GM12874 (cell line): ENCODE measurements at regions not wholly inside any gene's neighbourhood (a gene's known extent, or its start where the extent isn't known, plus 50 kb on each side); places are given as distances from the start of the nearest gene placed in this dataset.

Experiments
- CTCF ChIP-seq: IDR thresholded peaks from 2 replicates; pipeline ENCODE4 v1.5.1; 2011; ENCODE audit warnings: low read depth, mild to moderate bottlenecking, control low read depth, low read length, moderate library complexity; ENCODE audit not compliant: insufficient read depth

GRCh38 chr6:54041239-54041638 lies 70.0 kb upstream of the MLIP start:
- TF ChIP-seq CTCF: no peak

DNA sequence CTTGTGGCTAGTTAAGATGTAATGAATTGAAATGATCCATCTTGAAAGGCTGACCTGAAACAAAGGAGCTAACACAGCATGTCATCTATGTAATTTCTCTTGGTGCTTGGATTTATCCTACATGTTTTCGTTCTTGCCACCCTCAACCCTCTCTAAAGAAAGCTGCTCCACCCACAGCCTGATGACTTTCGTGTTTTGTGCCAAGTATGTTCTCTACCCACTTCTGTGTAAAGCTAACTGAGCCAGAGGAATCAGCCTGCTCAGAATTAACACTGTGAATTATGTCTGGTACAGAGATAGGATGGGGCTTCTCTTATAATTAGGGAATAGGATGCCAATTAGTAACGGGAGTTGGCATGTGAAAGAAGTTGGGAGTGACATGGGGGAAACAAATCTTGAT lies 67.9 kb upstream of the MLIP start:
- no peak for TF ChIP-seq CTCF

DNA sequence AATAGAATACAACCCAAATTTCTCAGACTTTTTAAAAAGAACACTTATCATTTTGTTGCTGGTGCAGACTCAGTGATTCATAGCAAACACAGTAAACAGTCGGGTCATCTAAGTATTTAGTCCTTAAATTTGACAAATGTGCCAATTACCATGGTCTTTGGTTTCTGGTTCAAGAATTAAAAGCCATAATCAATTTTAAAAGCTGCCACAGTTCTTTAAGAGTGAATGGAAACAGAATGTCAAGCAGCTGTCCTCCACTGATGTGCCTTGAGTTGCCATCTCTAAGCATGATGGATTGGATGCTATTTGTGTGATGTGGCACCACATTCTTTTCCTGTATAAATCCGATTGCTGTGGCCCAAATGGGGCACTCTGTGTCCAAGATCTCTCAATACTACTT lies 67.2 kb upstream of the MLIP start:
- no peak for TF ChIP-seq CTCF

- no peak for TF ChIP-seq CTCF
Measured at GRCh38 chr6:54048782-54049181, 62.5 kb upstream of the MLIP start.

DNA sequence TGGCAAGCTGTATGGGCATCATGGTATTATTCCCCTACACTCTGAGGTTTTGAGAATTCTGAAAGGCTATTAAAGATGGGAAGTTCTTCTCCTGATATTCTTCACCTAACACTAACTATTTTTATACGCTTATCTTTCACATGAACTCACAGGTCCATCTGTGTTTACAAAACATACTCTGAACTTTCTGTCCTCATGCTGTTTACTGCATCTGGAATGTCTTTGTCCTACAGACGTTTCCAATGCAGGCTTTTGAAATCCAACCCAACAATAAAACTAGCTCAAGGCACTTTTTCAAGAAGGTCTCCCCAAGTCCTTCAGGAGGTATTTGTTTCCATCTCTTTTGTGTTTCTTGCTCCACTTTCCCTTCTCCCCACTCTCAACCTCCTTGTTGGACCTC lies 60.5 kb upstream of the MLIP start:
- no peak for TF ChIP-seq CTCF

DNA sequence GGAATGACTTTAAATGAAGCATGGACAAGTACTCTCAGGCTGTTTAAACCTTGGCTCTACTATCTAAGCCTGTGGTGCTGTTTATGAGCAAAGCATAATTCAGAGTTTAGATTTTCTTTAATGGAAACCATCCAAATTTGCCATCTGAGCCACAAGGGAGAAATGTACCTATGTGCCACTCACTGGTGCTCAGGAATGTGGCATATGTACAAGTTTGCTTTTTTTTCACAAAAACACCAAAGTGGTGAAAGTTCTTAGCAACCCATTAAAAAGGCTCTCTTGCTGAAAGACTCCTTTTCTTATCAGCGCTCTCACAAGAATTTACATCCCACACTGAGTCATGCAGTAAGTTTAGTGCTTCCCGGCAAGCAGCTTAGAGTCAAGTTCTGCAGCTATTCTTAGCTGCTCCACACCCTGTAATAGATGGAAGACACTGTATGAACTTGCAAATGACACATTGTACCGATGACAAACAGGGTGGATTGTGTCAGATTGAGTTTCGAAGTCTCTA lies 57.3 kb upstream of the MLIP start:
- no peak for TF ChIP-seq CTCF

GRCh38 chr6:54056105-54056504 lies 55.1 kb upstream of the MLIP start:
- no peak for TF ChIP-seq CTCF

GRCh38 chr6:54057058-54057457 lies 54.2 kb upstream of the MLIP start:
- no peak for TF ChIP-seq CTCF
